Posterior cingulate gyrus (tissue), 11 donors: ENCODE measurements at regions not wholly inside any gene's neighbourhood (a gene's known extent, or its start where the extent isn't known, plus 50 kb on each side); places are given as distances from the start of the nearest gene placed in this dataset.
"Not testable (repeated sequence)": the region's sequence is repeated elsewhere in the genome, so short reads cannot be mapped to it uniquely, and the experiment has no call there.

Experiments used
- DNase-seq, 10 donors: peaks; one replicate each; pipeline versions ENCODE4 v3.0.0 to v3.0.0-alpha.2; 2020 to 2021; ENCODE audit warnings: mixed read lengths in 3 of 10
- intact Hi-C: fragments of 100-400 bp; cut with DNase I; formaldehyde crosslinking; loops from one replicate; pipeline ENCODE4 v1.15.1; 2023

- no peak for DNase-seq
- intact Hi-C loops: no loop called here
Measured at GRCh38 chr18:56000041-56000440, 412.0 kb upstream of the TCF4 start.

- DNase-seq: no peak
- intact Hi-C loops: loop anchor here (5.0 to 10.0 kb wide), 2 partner anchors 43 to 135 kb away; no protein-coding TSS in a partner anchor
Measured at GRCh38 chr18:55999641-56000040, 411.6 kb upstream of the TCF4 start.

- intact Hi-C loops: loop anchor here (5.0 to 10.0 kb wide), 2 partner anchors 43 to 134 kb away; no protein-coding TSS in a partner anchor
- DNase-seq: no peak
Measured at GRCh38 chr18:55998801-55999385, 410.9 kb upstream of the TCF4 start.

- intact Hi-C loops: loop anchor here (5.0 to 10.0 kb wide), 2 partner anchors 44 to 133 kb away; no protein-coding TSS in a partner anchor
- DNase-seq: peak; percentile 48 to 97 (median 67)
Measured at GRCh38 chr18:55998071-55998522, 410.1 kb upstream of the TCF4 start.

GRCh38 chr18:55997151-55997561, 409.2 kb upstream of the TCF4 start:
- intact Hi-C loops: loop anchor here (5.0 to 10.0 kb wide), 2 partner anchors 45 to 132 kb away; no protein-coding TSS in a partner anchor
- DNase-seq: no peak

- intact Hi-C loops: loop anchor here (5.0 to 10.0 kb wide), 2 partner anchors 46 to 132 kb away; no protein-coding TSS in a partner anchor
- DNase-seq: no peak
Measured at GRCh38 chr18:55996717-55997116, 408.7 kb upstream of the TCF4 start.

- no peak for DNase-seq
- intact Hi-C loops: loop anchor here (10.0 kb wide), 1 partner anchor 125 kb away; no protein-coding TSS in a partner anchor
Measured at GRCh38 chr18:55990186-55990585, 402.2 kb upstream of the TCF4 start.

GRCh38 chr18:55988537-55988936, 400.5 kb upstream of the TCF4 start:
- DNase-seq: no peak
- intact Hi-C loops: no loop called here

- intact Hi-C loops: no loop called here
Measured at GRCh38 chr18:55983433-55983832, 395.4 kb upstream of the TCF4 start.

GRCh38 chr18:55982992-55983391, 395.0 kb upstream of the TCF4 start:
- intact Hi-C loops: no loop called here
- DNase-seq: no peak

More at GRCh38 chr18:55983433-55983832, 395.4 kb upstream of the TCF4 start:
- no peak for DNase-seq

GRCh38 chr18:55981712-55982475, 393.9 kb upstream of the TCF4 start:
- intact Hi-C loops: no loop called here
- DNase-seq: no peak

GRCh38 chr18:55974521-55974920, 386.5 kb upstream of the TCF4 start:
- DNase-seq: no peak
- intact Hi-C loops: no loop called here

GRCh38 chr18:55968550-55968949, 380.6 kb upstream of the TCF4 start:
- intact Hi-C loops: no loop called here
- DNase-seq: no peak

GRCh38 chr18:55967019-55967418, 379.0 kb upstream of the TCF4 start:
- intact Hi-C loops: no loop called here
- DNase-seq: no peak

- intact Hi-C loops: no loop called here
- no peak for DNase-seq
Measured at GRCh38 chr18:55964171-55964570, 376.2 kb upstream of the TCF4 start.

- DNase-seq: no peak
- intact Hi-C loops: no loop called here
Measured at GRCh38 chr18:55953326-55953725, 365.3 kb upstream of the TCF4 start.

- DNase-seq, intact Hi-C loops: not testable (repeated sequence)
Measured at GRCh38 chr18:55951738-55952137, 363.7 kb upstream of the TCF4 start.

- intact Hi-C loops: no loop called here
Measured at GRCh38 chr18:55950379-55951166, 362.6 kb upstream of the TCF4 start.

GRCh38 chr18:55934821-55935220, 346.8 kb upstream of the TCF4 start:
- DNase-seq: no peak
- intact Hi-C loops: no loop called here

More at GRCh38 chr18:55950379-55951166, 362.6 kb upstream of the TCF4 start:
- DNase-seq: peak in 1 of 10 donors; percentile 58

- no peak for DNase-seq
- intact Hi-C loops: no loop called here
Measured at GRCh38 chr18:55932675-55933074, 344.7 kb upstream of the TCF4 start.

- no peak for DNase-seq
- intact Hi-C loops: no loop called here
Measured at GRCh38 chr18:55927831-55928230, 339.8 kb upstream of the TCF4 start.
